IPS-18a (cell line): ENCODE measurements at regions not wholly inside any gene's neighbourhood (a gene's known extent, or its start where the extent isn't known, plus 50 kb on each side); places are given as distances from the start of the nearest gene placed in this dataset.

Experiments
- H3K27ac ChIP-seq: one replicate; pipeline ENCODE4 v1.5.1; 2013; ENCODE audit warnings: low read length
- H3K27me3 ChIP-seq: one replicate; pipeline ENCODE4 v1.6.1; 2013; ENCODE audit warnings: mild to moderate bottlenecking, low read length; ENCODE audit not compliant: control insufficient read depth, insufficient read depth
- H3K36me3 ChIP-seq: one replicate; pipeline ENCODE4 v1.6.1; 2013; ENCODE audit warnings: low read depth, low read length; ENCODE audit not compliant: control insufficient read depth
- H3K4me1 ChIP-seq: one replicate; pipeline ENCODE4 v1.6.1; 2013; ENCODE audit warnings: low read depth, low read length; ENCODE audit not compliant: control insufficient read depth
- H3K4me3 ChIP-seq: one replicate; pipeline ENCODE4 v1.5.1; 2013; ENCODE audit warnings: low read length
- H3K9ac ChIP-seq: one replicate; pipeline ENCODE4 v1.6.1; 2013; ENCODE audit warnings: mild to moderate bottlenecking, low read length, moderate library complexity
- H3K9me3 ChIP-seq: one replicate; pipeline ENCODE4 v1.6.1; 2013; ENCODE audit warnings: low read depth, low read length; ENCODE audit not compliant: control insufficient read depth

- Histone ChIP-seq H3K9ac (no peak overlapping the region), H3K27me3 (no peaks in the 10 kb centered on the region), H3K36me3 (no peaks in the 10 kb centered on the region), H3K27ac (no peak overlapping the region), H3K4me1 (no peaks in the 10 kb centered on the region), H3K4me3 (no peak overlapping the region), H3K9me3 (no peaks in the 10 kb centered on the region)
Measured at GRCh38 chr12:90166012-90166411, 457.4 kb upstream of the ATP2B1 start.

- Histone ChIP-seq H3K27ac (no peak overlapping the region), H3K9me3 (no peaks in the 10 kb centered on the region), H3K4me3 (no peak overlapping the region), H3K4me1 (no peaks in the 10 kb centered on the region), H3K36me3 (no peaks in the 10 kb centered on the region), H3K9ac (no peak overlapping the region), H3K27me3 (no peaks in the 10 kb centered on the region)
Measured at GRCh38 chr12:90163975-90164374, 455.3 kb upstream of the ATP2B1 start.

GRCh38 chr12:90153827-90154226 is 445.2 kb upstream of the ATP2B1 start:
- Histone ChIP-seq H3K9ac (no peak overlapping the region), H3K27me3 (no peaks in the 10 kb centered on the region), H3K4me3 (no peak overlapping the region), H3K36me3 (no peaks in the 10 kb centered on the region), H3K9me3 (no peaks in the 10 kb centered on the region), H3K27ac (no peak overlapping the region), H3K4me1 (no peaks in the 10 kb centered on the region)

GRCh38 chr12:90152897-90153624 is 444.4 kb upstream of the ATP2B1 start:
- no peaks in the 10 kb centered on the region for H3K4me1 ChIP-seq

GRCh38 chr12:90151491-90152015 is 442.9 kb upstream of the ATP2B1 start:
- Histone ChIP-seq H3K4me3 (no peak overlapping the region), H3K9me3 (no peaks in the 10 kb centered on the region), H3K27ac (no peak overlapping the region), H3K27me3 (no peaks in the 10 kb centered on the region), H3K36me3 (no peaks in the 10 kb centered on the region), H3K9ac (no peak overlapping the region), H3K4me1 (no peaks in the 10 kb centered on the region)

More at GRCh38 chr12:90152897-90153624, 444.4 kb upstream of the ATP2B1 start:
- H3K27ac ChIP-seq: no peak overlapping the region
- H3K9me3 ChIP-seq: no peaks in the 10 kb centered on the region
- no peak overlapping the region for H3K4me3 ChIP-seq
- H3K9ac ChIP-seq: no peak overlapping the region
- H3K36me3 ChIP-seq: no peaks in the 10 kb centered on the region
- H3K27me3 ChIP-seq: no peaks in the 10 kb centered on the region

- no peaks in the 10 kb centered on the region for H3K9me3 ChIP-seq
- H3K4me1 ChIP-seq: no peaks in the 10 kb centered on the region
- H3K4me3 ChIP-seq: no peak overlapping the region
- no peak overlapping the region for H3K27ac ChIP-seq
- H3K9ac ChIP-seq: no peak overlapping the region
- H3K27me3 ChIP-seq: no peaks in the 10 kb centered on the region
- no peaks in the 10 kb centered on the region for H3K36me3 ChIP-seq
Measured at GRCh38 chr12:90149453-90149852, 440.8 kb upstream of the ATP2B1 start.

- Histone ChIP-seq H3K27ac (no peak overlapping the region), H3K27me3 (no peaks in the 10 kb centered on the region), H3K9ac (no peak overlapping the region), H3K9me3 (no peaks in the 10 kb centered on the region), H3K4me1 (no peaks in the 10 kb centered on the region), H3K4me3 (no peak overlapping the region), H3K36me3 (no peaks in the 10 kb centered on the region)
Measured at GRCh38 chr12:90129366-90130030, 420.9 kb upstream of the ATP2B1 start.

GRCh38 chr12:90128526-90128925 is 419.9 kb upstream of the ATP2B1 start:
- Histone ChIP-seq H3K4me3 (no peak overlapping the region), H3K36me3 (no peaks in the 10 kb centered on the region), H3K9me3 (no peaks in the 10 kb centered on the region), H3K27ac (no peak overlapping the region), H3K9ac (no peak overlapping the region), H3K27me3 (no peaks in the 10 kb centered on the region), H3K4me1 (no peaks in the 10 kb centered on the region)

- Histone ChIP-seq H3K27me3 (no peaks in the 10 kb centered on the region), H3K4me1 (no peaks in the 10 kb centered on the region), H3K4me3 (no peak overlapping the region), H3K27ac (no peak overlapping the region), H3K36me3 (no peaks in the 10 kb centered on the region), H3K9ac (no peak overlapping the region), H3K9me3 (no peaks in the 10 kb centered on the region)
Measured at GRCh38 chr12:90126125-90126524, 417.5 kb upstream of the ATP2B1 start.

- no peaks in the 10 kb centered on the region for H3K9me3 ChIP-seq
- H3K27ac ChIP-seq: no peak overlapping the region
- no peak overlapping the region for H3K4me3 ChIP-seq
- no peak overlapping the region for H3K9ac ChIP-seq
- no peaks in the 10 kb centered on the region for H3K27me3 ChIP-seq
- no peaks in the 10 kb centered on the region for H3K4me1 ChIP-seq
- H3K36me3 ChIP-seq: no peaks in the 10 kb centered on the region
Measured at GRCh38 chr12:90124914-90125313, 416.3 kb upstream of the ATP2B1 start.

- no peaks in the 10 kb centered on the region for H3K27me3 ChIP-seq
- no peak overlapping the region for H3K4me3 ChIP-seq
- H3K4me1 ChIP-seq: no peaks in the 10 kb centered on the region
- H3K9me3 ChIP-seq: no peaks in the 10 kb centered on the region
- no peaks in the 10 kb centered on the region for H3K36me3 ChIP-seq
- H3K9ac ChIP-seq: no peak overlapping the region
- no peak overlapping the region for H3K27ac ChIP-seq
Measured at GRCh38 chr12:90124289-90124688, 415.7 kb upstream of the ATP2B1 start.

- H3K9me3 ChIP-seq: no peaks in the 10 kb centered on the region
- no peaks in the 10 kb centered on the region for H3K4me1 ChIP-seq
- no peaks in the 10 kb centered on the region for H3K27me3 ChIP-seq
- H3K27ac ChIP-seq: no peak overlapping the region
- no peak overlapping the region for H3K4me3 ChIP-seq
- no peak overlapping the region for H3K9ac ChIP-seq
- H3K36me3 ChIP-seq: no peaks in the 10 kb centered on the region
Measured at GRCh38 chr12:90122681-90123080, 414.0 kb upstream of the ATP2B1 start.
